Fibroblast of lung (primary cell): ENCODE measurements at regions not wholly inside any gene's neighbourhood (a gene's known extent, or its start where the extent isn't known, plus 50 kb on each side); places are given as distances from the start of the nearest gene placed in this dataset.

ENCODE experiments used
- CTCF ChIP-seq, 2 donors: IDR thresholded peaks in 1 of 2; conservative IDR thresholded peaks in 1 of 2; 1 replicate in 1 of 2; 2 replicates in 1 of 2; pipeline ENCODE4 v1.5.1; 2011 to 2012; ENCODE audit warnings: low read length in 2 of 2, control low read depth in 1 of 2, inconsistent platforms in 1 of 2, low read depth in 1 of 2, mild to moderate bottlenecking in 1 of 2
- EZH2 ChIP-seq: IDR thresholded peaks from 2 replicates; pipeline ENCODE4 v1.5.1; 2012; ENCODE audit warnings: low read length, control low read depth, mild to moderate bottlenecking; ENCODE audit errors: missing control alignments

- TF ChIP-seq CTCF (conservative IDR thresholded peaks at IDR 0.05 in 1 of 2, IDR thresholded peaks at IDR 0.05 in 1 of 2; ENCODE audit: low read depth in 1 of 2, low read length in 2 of 2) = no peak
- TF ChIP-seq EZH2 = no peak
Measured at GRCh38 chr14:50013934-50014333, 102.4 kb downstream of the VCPKMT start.
